K562 (cell line): ENCODE measurements at regions not wholly inside any gene's neighbourhood (a gene's known extent, or its start where the extent isn't known, plus 50 kb on each side); places are given as distances from the start of the nearest gene placed in this dataset.
A peak's percentile ranks its signal among the peaks of the same experiment; 100 is the strongest.
"Not testable (repeated sequence)": the region's sequence is repeated elsewhere in the genome, so short reads cannot be mapped to it uniquely, and the experiment has no call there.

Experiments
- ATAC-seq: fragments of 200-7000 bp; cut with Tn5 transposase; 3 replicates; pipeline ENCODE4 v1.9.1; 2020; ENCODE audit warnings: moderate library complexity
- BruUV-seq: library from RNA; stranded (reverse); fragments of 400-500 nt; replicated peaks from 2 replicates; lab custom pipeline; 2021; lab: Mats Ljungman, UMichigan
- CTCF ChIA-PET: fragments of 300-600 bp; formaldehyde crosslinking; extraction: SDS; loops from one replicate; lab custom pipeline; 2021; ENCODE audit warnings: low intra/inter-chr PET ratio; lab: Yijun Ruan, JAX
- POLR2A ChIA-PET: fragments of 300-600, 350-650 bp; sonication (Branson Sonifier 250); formaldehyde crosslinking; extraction: SDS; loops from one replicate; lab custom pipeline; 2021; ENCODE audit warnings: antibody characterized with exemption, inconsistent platforms; lab: Yijun Ruan, JAX
- DNase-seq, 4 experiments: peaks; one replicate each; pipeline versions ENCODE4 v3.0.0 to v3.0.0-alpha.2; 2011 to 2018; ENCODE audit warnings: low spot score in 3 of 4, mixed read lengths in 3 of 4; ENCODE audit errors: extremely low read depth in 1 of 4
- FAIRE-seq: peaks from 2 replicates; lab custom pipeline; 2011; peaks lifted over from hg19 to GRCh38; lab: Jason Lieb, UNC
- H2AFZ ChIP-seq: 2 replicates; pipeline ENCODE4 v1.6.0; 2011; ENCODE audit warnings: low read depth, low read length, control low read depth, inconsistent platforms
- H3K27ac ChIP-seq: fragments of 200-600 bp; 3 replicates; pipeline ENCODE4 v1.8.0; 2011; ENCODE audit warnings: low read depth, mild to moderate bottlenecking, control low read depth, inconsistent platforms, low read length, moderate library complexity, mixed read lengths; ENCODE audit errors: extremely low read depth
- H3K27me3 ChIP-seq, 2 experiments: fragments of 300-600 bp in 1 of 2; 2 replicates in 1 of 2; 3 replicates in 1 of 2; pipeline versions ENCODE4 v1.6.0 to v1.8.0; 2011; ENCODE audit warnings: inconsistent platforms in 2 of 2, low read length in 2 of 2, mild to moderate bottlenecking in 1 of 2, mixed read lengths in 1 of 2, moderate library complexity in 1 of 2; ENCODE audit not compliant: control insufficient read depth in 2 of 2, insufficient read depth in 2 of 2
- H3K36me3 ChIP-seq: fragments of 300-600 bp; 3 replicates; pipeline ENCODE4 v1.8.0; 2011; ENCODE audit warnings: mild to moderate bottlenecking, low read length, inconsistent platforms; ENCODE audit not compliant: control insufficient read depth, insufficient read depth
- H3K4me1 ChIP-seq, 2 experiments: fragments of 200-600 bp in 1 of 2; replicated peaks in 1 of 2; 2 replicates in 1 of 2; 3 replicates in 1 of 2; pipeline versions ENCODE4 v1.5.1 to v1.8.0; 2011; ENCODE audit warnings: inconsistent platforms in 2 of 2, low read length in 2 of 2, mild to moderate bottlenecking in 1 of 2, mixed read lengths in 1 of 2, moderate library complexity in 1 of 2; ENCODE audit not compliant: control insufficient read depth in 2 of 2, insufficient read depth in 2 of 2
- H3K4me2 ChIP-seq: 2 replicates; pipeline ENCODE4 v1.6.1; 2011; ENCODE audit warnings: low read length, control low read depth, inconsistent platforms, mixed read lengths; ENCODE audit not compliant: insufficient read depth
- H3K4me3 ChIP-seq: fragments of 200-600 bp; sonication (generic), shearing (Covaris generic); 2 replicates; pipeline ENCODE4 v1.5.1; 2016; ENCODE audit warnings: control low read depth, inconsistent platforms
- H3K79me2 ChIP-seq: fragments of 200-600 bp; 3 replicates; pipeline ENCODE4 v1.8.0; 2011; ENCODE audit warnings: low read length, inconsistent platforms; ENCODE audit not compliant: control insufficient read depth, insufficient read depth
- H3K9ac ChIP-seq, 2 experiments: 2 replicates each; pipeline versions ENCODE4 v1.6.0 to v1.6.1; 2011; ENCODE audit warnings: low read depth in 2 of 2, low read length in 2 of 2, control low read depth in 1 of 2, inconsistent platforms in 1 of 2, mild to moderate bottlenecking in 1 of 2, mixed read lengths in 1 of 2; ENCODE audit not compliant: insufficient read depth in 1 of 2
- H3K9me1 ChIP-seq: one replicate; pipeline ENCODE4 v1.6.0; 2011; ENCODE audit warnings: inconsistent platforms, mild to moderate bottlenecking, low read length, moderate library complexity; ENCODE audit not compliant: control insufficient read depth, insufficient read depth
- H3K9me3 ChIP-seq: replicated peaks from 2 replicates; pipeline ENCODE4 v1.5.1; 2011; ENCODE audit warnings: low read depth, low read length, inconsistent platforms; ENCODE audit not compliant: control insufficient read depth, insufficient read depth
- H4K20me1 ChIP-seq: replicated peaks from 2 replicates; pipeline ENCODE4 v1.6.1; 2011; ENCODE audit warnings: low read length, inconsistent platforms, mixed read lengths; ENCODE audit not compliant: control insufficient read depth, insufficient read depth
- BRD4 ChIP-seq: fragments of 200-600 bp; sonication (generic); IDR thresholded peaks from 2 replicates; pipeline ENCODE4 v1.6.1; 2017; ENCODE audit warnings: inconsistent platforms
- GABPA ChIP-seq: fragments of 200-800 bp; sonication (Bioruptor generic); conservative IDR thresholded peaks from 2 replicates; pipeline ENCODE4 v1.6.1; 2016; ENCODE audit warnings: low read depth, missing genetic modification characterization, missing compliant biosample characterization
- HLTF ChIP-seq: fragments of 450-650 bp; IDR thresholded peaks from 2 replicates; pipeline ENCODE4 v1.6.1; 2016
- LARP7 ChIP-seq: fragments of 450-650 bp; IDR thresholded peaks from 2 replicates; pipeline ENCODE4 v1.6.1; 2016
- MAFF ChIP-seq: IDR thresholded peaks from 2 replicates; pipeline ENCODE4 v1.6.1; 2012; ENCODE audit warnings: low read length, improper control_type of control experiment
- MCM3 ChIP-seq: fragments of 450-650 bp; IDR thresholded peaks from 2 replicates; pipeline ENCODE4 v1.6.1; 2016
- NR2C1 ChIP-seq, 2 experiments: fragments of 450-650 bp; IDR thresholded peaks; 2 replicates each; pipeline ENCODE4 v1.6.1; 2017; ENCODE audit warnings: mild to moderate bottlenecking in 2 of 2, antibody characterized with exemption in 1 of 2, inconsistent platforms in 1 of 2, missing compliant biosample characterization in 1 of 2, missing genetic modification characterization in 1 of 2
- NR2C2 ChIP-seq, 2 experiments: fragments of 200-800 bp in 1 of 2; sonication (Bioruptor generic) in 1 of 2; sonication (generic) in 1 of 2; formaldehyde crosslinking in 1 of 2; IDR thresholded peaks; 2 replicates each; pipeline versions ENCODE4 v1.6.1 to v1.8.0; 2016 to 2022; ENCODE audit warnings: mild to moderate bottlenecking in 1 of 2, missing compliant biosample characterization in 1 of 2, missing genetic modification characterization in 1 of 2, missing genetic modification reagents in 1 of 2
- NRF1 ChIP-seq, 2 experiments: fragments of 450-650 bp; IDR thresholded peaks in 1 of 2; conservative IDR thresholded peaks in 1 of 2; 2 replicates each; pipeline ENCODE4 v1.6.1; 2014; ENCODE audit warnings: mild to moderate bottlenecking in 2 of 2
- SMARCA5 ChIP-seq: fragments of 450-650 bp; IDR thresholded peaks from 2 replicates; pipeline ENCODE4 v1.6.1; 2016
- THAP7 ChIP-seq: fragments of 250-450 bp; sonication (Bioruptor Pico); IDR thresholded peaks from 2 replicates; pipeline ENCODE4 v1.5.0; 2021
- ZNF347 ChIP-seq: fragments of 450-650 bp; formaldehyde crosslinking; IDR thresholded peaks from 2 replicates; pipeline ENCODE4 v1.4.0; 2020; ENCODE audit warnings: low read depth, mild to moderate bottlenecking, moderate library complexity
- WGBS: fragments of 100-300 bp; shearing (Covaris generic); methylation state at CpG from one replicate; pipeline ENCODE4 v1.1.6; 2016; ENCODE audit warnings: low coverage, mixed read lengths; ENCODE audit not compliant: insufficient coverage; ENCODE audit errors: missing lambda C conversion rate; 5-methylcytosine and 5-hydroxymethylcytosine counted together
- in situ Hi-C: fragments of 300-500 bp; cut with MboI; formaldehyde crosslinking; loops from 4 replicates; pipeline ENCODE4 v1.15.0; 2018; ENCODE audit warnings: inconsistent platforms, mixed read lengths
- intact Hi-C: fragments of 100-400 bp; cut with micrococcal nuclease; formaldehyde crosslinking; loops from 2 replicates; pipeline ENCODE4 v1.14.2; 2022

DNA sequence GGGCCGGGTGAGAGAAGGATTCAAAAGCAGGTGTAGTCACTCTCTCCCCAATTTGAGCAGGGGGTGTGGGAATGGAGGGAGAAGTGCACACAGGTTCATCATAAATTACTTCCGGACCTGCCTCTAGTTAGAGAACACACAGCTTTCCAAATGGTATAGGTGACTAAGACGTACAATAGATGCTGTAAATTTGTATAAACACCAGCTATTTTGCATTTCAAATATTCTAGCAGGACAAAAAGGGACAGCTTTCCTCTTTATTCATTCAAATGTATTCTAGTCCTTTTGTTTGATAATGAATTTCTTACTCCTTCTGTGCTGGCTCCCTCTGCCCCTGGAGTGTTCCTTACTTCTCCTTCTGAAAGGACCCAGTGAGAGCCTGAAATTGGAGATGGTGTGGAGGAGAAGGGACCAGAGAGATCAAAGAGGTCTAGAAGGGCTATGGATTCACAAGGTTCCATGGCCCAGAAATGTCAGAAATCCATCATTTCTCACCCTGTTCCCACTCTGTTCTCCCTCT lies 53.2 kb upstream of the SH3BP4 start:
- no peak overlapping the region for H3K27ac ChIP-seq
- no peak for FAIRE-seq
- H4K20me1 ChIP-seq, result no peaks in the 10 kb centered on the region
- H3K4me2 ChIP-seq, result no peak overlapping the region
- intact Hi-C loops (no loop called here), in situ Hi-C loops (no loop called here)
- no peak overlapping the region for H2AFZ ChIP-seq
- POLR2A ChIA-PET, result no interaction called here
- no peak overlapping the region for H3K9ac ChIP-seq
- CTCF ChIA-PET, result no interaction called here
- no peak for DNase-seq
- no peaks in the 10 kb centered on the region for H3K27me3 ChIP-seq
- H3K9me1 ChIP-seq, result no peaks in the 10 kb centered on the region
- no peaks in the 10 kb centered on the region for H3K36me3 ChIP-seq
- TF ChIP-seq ZNF347 (CRISPR knock-in tag), result no peak
- TF ChIP-seq THAP7 (CRISPR knock-in tag), result no peak
- TF ChIP-seq BRD4, result no peak
- TF ChIP-seq MAFF, result no peak
- TF ChIP-seq SMARCA5, result no peak
- no peak for TF ChIP-seq LARP7
- no peak for TF ChIP-seq HLTF
- TF ChIP-seq MCM3, result no peak
- 0% methylated on average over 3 of the region's 3 CpGs for WGBS
- no TSS peak for BruUV-seq
- H3K79me2 ChIP-seq, result no peaks in the 10 kb centered on the region
- H3K4me1 ChIP-seq, result no peaks in the 10 kb centered on the region
- no peak overlapping the region for H3K4me3 ChIP-seq
- H3K9me3 ChIP-seq, result no peaks in the 10 kb centered on the region
- ATAC-seq, result no peak

DNA sequence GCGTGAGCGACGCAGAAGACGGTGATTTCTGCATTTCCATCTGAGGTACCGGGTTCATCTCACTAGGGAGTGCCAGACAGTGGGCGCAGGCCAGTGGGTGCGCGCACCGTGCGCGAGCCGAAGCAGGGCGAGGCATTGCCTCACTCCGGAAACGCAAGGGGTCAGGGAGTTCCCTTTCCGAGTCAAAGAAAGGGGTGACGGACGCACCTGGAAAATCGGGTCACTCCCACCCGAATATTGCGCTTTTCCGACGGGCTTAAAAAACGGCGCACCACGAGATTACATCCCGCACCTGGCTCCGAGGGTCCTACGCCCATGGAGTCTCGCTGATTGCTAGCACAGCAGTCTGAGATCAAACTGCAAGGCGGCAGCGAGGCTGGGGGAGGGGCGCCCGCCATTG lies 63.4 kb upstream of the SH3BP4 start:
- H3K4me2 ChIP-seq; H3K9me1 ChIP-seq; intact Hi-C loops; H2AFZ ChIP-seq; H4K20me1 ChIP-seq; BruUV-seq; H3K4me1 ChIP-seq; H3K79me2 ChIP-seq; H3K9me3 ChIP-seq; H3K4me3 ChIP-seq; POLR2A ChIA-PET; ATAC-seq; FAIRE-seq; H3K36me3 ChIP-seq; H3K27ac ChIP-seq; DNase-seq; H3K27me3 ChIP-seq; in situ Hi-C loops; CTCF ChIA-PET; H3K9ac ChIP-seq; TF ChIP-seq NR2C2 (CRISPR knock-in tag; IDR thresholded peaks at IDR 0.05); NR2C1 (tag; IDR thresholded peaks at IDR 0.05): not testable (repeated sequence)
- 0% methylated on average over 3 of the region's 34 CpGs for WGBS
- TF ChIP-seq NR2C2 (tag; IDR thresholded peaks at IDR 0.05) (peak; percentile 55), NR2C1 (IDR thresholded peaks at IDR 0.05) (peak; percentile 55), NRF1 (conservative IDR thresholded peaks at IDR 0.05 in 1 of 2, IDR thresholded peaks at IDR 0.05 in 1 of 2) (peak; percentile 42 to 43; a peak in 2 of 4 replicates), GABPA (tag) (peak; percentile 32; the same call in 1 of the 2 replicates)
